SU-DHL-6 (cell line): ENCODE measurements at regions not wholly inside any gene's neighbourhood (a gene's known extent, or its start where the extent isn't known, plus 50 kb on each side); places are given as distances from the start of the nearest gene placed in this dataset.

Source experiments
- CTCF ChIP-seq: fragments of 200-600 bp; sonication (generic); IDR thresholded peaks from one replicate; pipeline ENCODE4 v1.5.1; 2017; ENCODE audit warnings: antibody characterized with exemption, mild to moderate bottlenecking, low read length, moderate library complexity; ENCODE audit not compliant: insufficient read depth, poor library complexity, severe bottlenecking
- EZH2phosphoT487 ChIP-seq: fragments of 200-600 bp; sonication (generic), shearing (Covaris generic); conservative IDR thresholded peaks from 2 replicates; pipeline ENCODE4 v1.6.1; 2018; ENCODE audit warnings: mild to moderate bottlenecking, antibody characterized with exemption, low read length, moderate library complexity, mixed read lengths

GRCh38 chr2:209230560-209230959 lies 193.3 kb upstream of the MAP2 start:
- no peak for TF ChIP-seq CTCF
- TF ChIP-seq EZH2phosphoT487: no peak
